Tibial nerve (tissue), 4 donors: ENCODE measurements at regions not wholly inside any gene's neighbourhood (a gene's known extent, or its start where the extent isn't known, plus 50 kb on each side); places are given as distances from the start of the nearest gene placed in this dataset.

Experiments
- DNase-seq, 2 donors: peaks; one replicate each; pipeline ENCODE4 v3.0.0-alpha.2; 2019; ENCODE audit warnings: low spot score in 2 of 2
- H3K27ac ChIP-seq, 4 donors: fragments of 200-600 bp; sonication (generic) in 3 of 4; one replicate each; pipeline ENCODE4 v1.5.1; 2017 to 2019; ENCODE audit warnings: mild to moderate bottlenecking in 1 of 4
- H3K27me3 ChIP-seq, 2 donors: fragments of 200-600 bp; sonication (generic) in 1 of 2; one replicate each; pipeline versions ENCODE4 v1.5.1 to v1.6.0; 2017 to 2019
- H3K36me3 ChIP-seq, 3 donors: fragments of 200-600 bp; sonication (generic); one replicate each; pipeline ENCODE4 v1.5.1; 2018 to 2019
- H3K4me1 ChIP-seq, 4 donors: fragments of 200-600 bp; sonication (generic) in 3 of 4; one replicate each; pipeline ENCODE4 v1.5.1; 2017 to 2019
- H3K4me3 ChIP-seq, 4 donors: fragments of 200-600 bp; sonication (generic) in 3 of 4; one replicate each; pipeline ENCODE4 v1.5.1; 2017 to 2019; ENCODE audit warnings: mild to moderate bottlenecking in 1 of 4, moderate library complexity in 1 of 4
- H3K9me3 ChIP-seq, 4 donors: fragments of 200-600 bp; sonication (generic) in 3 of 4; one replicate each; pipeline ENCODE4 v1.5.1; 2017 to 2019
- EP300 ChIP-seq, 2 donors: sonication (generic); formaldehyde crosslinking; IDR thresholded peaks; one replicate each; pipeline ENCODE4 v1.6.1; 2017; ENCODE audit warnings: antibody characterized with exemption in 2 of 2, mild to moderate bottlenecking in 1 of 2
- POLR2A ChIP-seq, 2 donors: fragments of 450-650 bp; IDR thresholded peaks; one replicate each; pipeline ENCODE4 v1.6.1; 2017; ENCODE audit warnings: antibody characterized with exemption in 2 of 2, mild to moderate bottlenecking in 2 of 2, moderate library complexity in 2 of 2
- whole genome bisulfite sequencing, 2 donors: methylation state at CpG; one replicate each; pipeline ENCODE4 v1.1.5; 2018; 5-methylcytosine and 5-hydroxymethylcytosine counted together
- TF ChIP-seq, protein P1 (sequence below), 5 experiments: fragments of 200-600 bp in 3 of 5; fragments of 450-650 bp in 2 of 5; sonication (generic) in 3 of 5; IDR thresholded peaks; one replicate each; pipeline ENCODE4 v1.5.1; 2016 to 2019; ENCODE audit warnings: antibody characterized with exemption in 5 of 5, mild to moderate bottlenecking in 3 of 5, moderate library complexity in 2 of 5

DNA sequence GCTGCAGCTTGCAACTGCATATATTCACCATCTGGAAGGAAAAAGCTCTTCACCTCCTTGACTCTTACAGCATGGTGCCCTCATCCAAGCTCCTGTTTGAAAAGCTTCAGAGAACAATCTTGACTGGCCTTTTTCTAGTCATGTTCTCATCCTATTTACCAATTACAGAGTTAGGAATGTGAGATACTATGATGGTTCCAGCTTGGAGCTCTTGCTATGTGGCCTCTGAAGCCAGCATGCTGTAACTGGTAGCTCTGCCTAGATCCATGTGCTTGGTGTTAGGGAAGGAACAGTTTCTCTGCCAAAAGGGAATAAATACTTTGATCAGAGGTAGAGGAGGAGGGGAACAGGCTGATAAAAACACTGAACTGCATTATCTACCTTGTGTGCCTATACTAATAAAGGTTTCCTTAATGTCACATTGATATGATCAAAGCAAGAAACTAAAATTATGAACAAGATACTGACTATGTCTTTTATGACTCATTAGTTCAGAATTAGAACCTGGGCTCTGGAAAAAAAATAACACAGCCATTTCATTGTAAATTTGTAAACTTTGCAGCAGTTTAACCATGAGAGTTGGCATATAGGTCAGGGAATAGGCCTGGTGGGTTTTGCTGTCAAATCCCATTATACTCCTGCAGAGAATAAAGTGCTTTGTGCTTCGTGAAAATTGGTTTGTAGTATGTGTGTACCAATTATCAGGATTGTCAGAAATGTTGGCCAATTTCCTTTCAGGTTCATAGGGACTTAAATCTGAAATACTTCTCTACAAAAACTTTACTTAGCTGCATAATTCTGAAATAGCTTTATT, 92.7 kb downstream of the LEPR start:
- H3K36me3 ChIP-seq: no peaks in the 10 kb centered on the region
- no peaks in the 10 kb centered on the region for H3K27me3 ChIP-seq
- H3K4me1 ChIP-seq: peaks cover 0 to 26% (median 4%) of the 10 kb centered on the region in 4 donors
- H3K4me3 ChIP-seq: no peak overlapping the region
- 45 to 63% methylated on average over 1 of the region's 1 CpG for WGBS, 2 donors
- no peak for DNase-seq
- peaks cover 0 to 6% (median 2%) of the 10 kb centered on the region in 4 donors for H3K9me3 ChIP-seq
- H3K27ac ChIP-seq: peak overlapping the region in 2 of 4 donors; percentile 25 to 42
- no peak for TF ChIP-seq POLR2A (IDR thresholded peaks at IDR 0.05)
- TF ChIP-seq, protein P1, sequence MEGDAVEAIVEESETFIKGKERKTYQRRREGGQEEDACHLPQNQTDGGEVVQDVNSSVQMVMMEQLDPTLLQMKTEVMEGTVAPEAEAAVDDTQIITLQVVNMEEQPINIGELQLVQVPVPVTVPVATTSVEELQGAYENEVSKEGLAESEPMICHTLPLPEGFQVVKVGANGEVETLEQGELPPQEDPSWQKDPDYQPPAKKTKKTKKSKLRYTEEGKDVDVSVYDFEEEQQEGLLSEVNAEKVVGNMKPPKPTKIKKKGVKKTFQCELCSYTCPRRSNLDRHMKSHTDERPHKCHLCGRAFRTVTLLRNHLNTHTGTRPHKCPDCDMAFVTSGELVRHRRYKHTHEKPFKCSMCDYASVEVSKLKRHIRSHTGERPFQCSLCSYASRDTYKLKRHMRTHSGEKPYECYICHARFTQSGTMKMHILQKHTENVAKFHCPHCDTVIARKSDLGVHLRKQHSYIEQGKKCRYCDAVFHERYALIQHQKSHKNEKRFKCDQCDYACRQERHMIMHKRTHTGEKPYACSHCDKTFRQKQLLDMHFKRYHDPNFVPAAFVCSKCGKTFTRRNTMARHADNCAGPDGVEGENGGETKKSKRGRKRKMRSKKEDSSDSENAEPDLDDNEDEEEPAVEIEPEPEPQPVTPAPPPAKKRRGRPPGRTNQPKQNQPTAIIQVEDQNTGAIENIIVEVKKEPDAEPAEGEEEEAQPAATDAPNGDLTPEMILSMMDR (IDR thresholded peaks at IDR 0.05): no peak
- TF ChIP-seq EP300 (IDR thresholded peaks at IDR 0.05): no peak

DNA sequence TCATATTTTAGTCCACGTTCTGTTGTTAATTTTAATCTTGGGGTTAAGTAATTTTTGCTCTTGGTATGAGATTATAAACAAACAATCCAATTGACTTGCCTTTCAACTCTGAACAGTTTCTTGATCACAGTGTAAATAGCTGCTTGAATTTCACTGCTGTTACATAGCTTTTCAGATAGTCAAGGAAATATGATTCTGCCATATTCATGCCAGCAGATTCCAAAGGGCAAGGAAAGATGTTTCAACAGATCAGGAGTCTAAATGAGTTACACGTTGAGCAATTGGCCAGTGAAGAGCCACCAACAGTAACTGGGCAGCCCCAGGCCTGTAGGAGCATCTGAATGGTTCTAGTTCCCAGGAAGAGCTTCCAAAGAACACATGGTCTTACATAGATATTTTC, 93.6 kb downstream of the LEPR start:
- WGBS, 2 donors: 46 to 52% methylated on average over 2 of the region's 2 CpGs
- TF ChIP-seq EP300 (IDR thresholded peaks at IDR 0.05): peak in 1 of 2 donors; percentile 58
- no peak for TF ChIP-seq POLR2A (IDR thresholded peaks at IDR 0.05)
- DNase-seq: no peak

DNA sequence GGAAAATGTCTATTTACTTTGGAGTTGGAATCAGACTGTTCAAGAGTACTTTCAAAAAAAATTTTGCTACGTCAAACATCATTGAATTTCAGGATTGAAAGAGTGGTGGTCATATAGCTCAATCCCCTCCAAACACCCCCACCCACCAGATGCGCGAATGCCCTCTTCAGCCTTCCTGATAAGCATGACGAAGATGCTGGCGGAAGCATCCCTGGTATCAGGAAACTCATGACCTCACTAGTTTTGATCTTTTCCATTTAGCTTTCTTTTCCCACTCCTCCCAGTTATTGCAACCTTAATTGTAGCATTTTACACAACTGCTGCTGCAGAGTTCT, 104.4 kb downstream of the LEPR start:
- no peak for TF ChIP-seq POLR2A (IDR thresholded peaks at IDR 0.05)
- TF ChIP-seq, protein P1 (IDR thresholded peaks at IDR 0.05): no peak
- no peak for TF ChIP-seq EP300 (IDR thresholded peaks at IDR 0.05)
- Histone ChIP-seq H3K27me3 (peaks cover 0 to 23% of the 10 kb centered on the region in 2 donors), H3K4me3 (peak overlapping the region; percentile 45 to 73 (median 50)), H3K36me3 (no peaks in the 10 kb centered on the region), H3K27ac (peak overlapping the region; percentile 78 to 94 (median 84)), H3K4me1 (peaks cover 0 to 14% (median 0%) of the 10 kb centered on the region in 4 donors), H3K9me3 (no peaks in the 10 kb centered on the region)
- DNase-seq: no peak
- WGBS, 2 donors: 27 to 33% methylated on average over 5 of the region's 5 CpGs

More for the DNA sequence above, 93.6 kb downstream of the LEPR start:
- H3K36me3 ChIP-seq: no peaks in the 10 kb centered on the region
- H3K4me1 ChIP-seq: peaks cover 0 to 26% (median 4%) of the 10 kb centered on the region in 4 donors
- no peaks in the 10 kb centered on the region for H3K27me3 ChIP-seq
- H3K9me3 ChIP-seq: no peaks in the 10 kb centered on the region
- no peak overlapping the region for H3K4me3 ChIP-seq
- H3K27ac ChIP-seq: peak overlapping the region in 1 of 4 donors; percentile 23

DNA sequence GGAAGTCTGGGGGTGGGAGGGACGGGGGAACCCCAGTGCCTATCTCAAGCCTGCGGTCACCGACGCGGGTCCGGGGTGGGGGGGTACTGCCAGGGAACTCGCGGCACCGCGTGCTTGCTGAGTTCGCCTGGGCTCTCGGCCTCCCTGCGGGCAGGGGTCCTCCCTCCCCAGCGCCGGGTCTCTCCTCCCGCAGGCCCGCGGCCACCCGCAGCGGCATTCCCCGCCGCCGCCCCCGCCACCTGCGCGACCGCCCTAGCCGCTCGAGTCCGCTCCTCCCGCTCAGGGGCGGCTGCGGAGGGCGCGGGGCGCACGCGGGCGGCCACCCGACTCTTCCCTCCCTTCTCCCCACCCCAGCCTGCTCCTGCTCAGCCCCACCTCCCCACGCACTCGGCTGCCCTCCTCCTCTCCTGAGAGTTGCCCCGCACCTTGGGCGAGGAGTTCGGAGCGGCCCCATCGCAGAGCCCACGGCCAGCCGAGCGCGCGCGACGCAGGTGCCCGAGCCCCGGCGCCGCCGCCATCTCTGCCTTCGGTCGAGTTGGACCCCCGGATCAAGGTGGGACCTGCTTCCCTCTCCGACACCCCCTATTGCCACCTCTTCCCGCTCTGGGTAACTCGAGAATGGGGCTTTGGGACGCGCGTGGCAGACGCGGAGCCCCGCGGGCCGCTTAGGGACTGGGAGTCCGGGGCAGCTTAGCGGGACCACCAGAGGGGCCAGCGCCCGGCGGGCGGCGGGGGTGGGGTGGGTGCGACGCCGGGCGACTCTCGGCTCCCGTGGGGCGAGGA, 105.0 kb downstream of the LEPR start:
- WGBS, 2 donors: 4 to 5% methylated on average over 40 to 44 of the region's 87 CpGs
- peak overlapping the region; percentile 45 to 73 (median 50) for H3K4me3 ChIP-seq
- H3K36me3 ChIP-seq: no peaks in the 10 kb centered on the region
- TF ChIP-seq, protein P1 (IDR thresholded peaks at IDR 0.05): no peak
- TF ChIP-seq EP300 (IDR thresholded peaks at IDR 0.05) (no peak), POLR2A (IDR thresholded peaks at IDR 0.05) (no peak)
- no peaks in the 10 kb centered on the region for H3K9me3 ChIP-seq
- H3K27me3 ChIP-seq: peaks cover 0 to 23% of the 10 kb centered on the region in 2 donors
- H3K4me1 ChIP-seq: peaks cover 0 to 14% (median 0%) of the 10 kb centered on the region in 4 donors
- peak overlapping the region; percentile 78 to 94 (median 84) for H3K27ac ChIP-seq
- peak in 1 of 2 donors; percentile 18 for DNase-seq

DNA sequence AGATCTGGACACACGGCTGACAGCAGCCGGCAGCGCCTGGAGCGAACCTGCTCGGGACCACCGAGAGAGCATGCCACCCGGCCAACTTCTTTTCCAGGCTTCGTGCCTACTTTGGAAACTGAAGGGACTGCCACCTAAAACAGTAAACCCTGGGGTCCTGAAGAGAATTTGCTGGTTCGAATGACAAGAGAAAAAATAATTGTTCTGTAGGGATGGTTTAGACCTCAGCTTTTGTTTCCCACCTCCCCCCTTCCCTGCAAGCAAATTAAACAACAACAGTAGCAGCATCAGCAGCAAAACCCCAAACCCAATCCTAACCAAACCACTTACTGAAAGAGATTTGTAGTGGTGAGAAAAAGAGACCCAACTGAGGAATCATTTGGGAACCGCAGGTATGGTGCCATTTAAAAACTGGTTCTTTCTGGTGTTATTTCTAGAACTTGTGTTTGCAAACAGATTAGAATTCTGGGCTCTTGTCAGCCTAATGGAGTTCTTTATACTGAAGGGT, 105.6 kb downstream of the LEPR start:
- no peak for DNase-seq
- Histone ChIP-seq H3K27ac (peak overlapping the region; percentile 78 to 94 (median 84)), H3K27me3 (peaks cover 0 to 23% of the 10 kb centered on the region in 2 donors), H3K4me1 (peaks cover 0 to 14% (median 0%) of the 10 kb centered on the region in 4 donors), H3K36me3 (no peaks in the 10 kb centered on the region), H3K9me3 (no peaks in the 10 kb centered on the region), H3K4me3 (peak overlapping the region; percentile 45 to 73 (median 50))
- WGBS, 2 donors: 20 to 22% methylated on average over 6 to 10 of the region's 10 CpGs
- TF ChIP-seq POLR2A (IDR thresholded peaks at IDR 0.05) (no peak), EP300 (IDR thresholded peaks at IDR 0.05) (no peak)
- TF ChIP-seq, protein P1 (IDR thresholded peaks at IDR 0.05): no peak
